SK-N-SH treated with all-trans-retinoic acid at 6 μM for 48 hours (cell line): ENCODE measurements at regions not wholly inside any gene's neighbourhood (a gene's known extent, or its start where the extent isn't known, plus 50 kb on each side); places are given as distances from the start of the nearest gene placed in this dataset.

Source experiments
- ATAC-seq: fragments of 200-7000 bp; cut with Tn5 transposase; 3 replicates; pipeline ENCODE4 v1.9.1; 2020; ENCODE audit warnings: mild to moderate bottlenecking, moderate library complexity
- BACH2 ChIP-seq: fragments of 250-450 bp; sonication (Bioruptor Pico); IDR thresholded peaks from 2 replicates; pipeline ENCODE4 v1.9.0; 2021; ENCODE audit warnings: mild to moderate bottlenecking, borderline replicate concordance
- CSDC2 ChIP-seq: fragments of 250-450 bp; sonication (Bioruptor Pico); IDR thresholded peaks from 2 replicates; pipeline ENCODE4 v1.5.0; 2020; ENCODE audit warnings: mild to moderate bottlenecking, moderate library complexity
- ESRRG ChIP-seq: fragments of 250-450 bp; sonication (Bioruptor Pico); IDR thresholded peaks from 2 replicates; pipeline ENCODE4 v1.6.1; 2021; ENCODE audit warnings: mild to moderate bottlenecking
- ISL1 ChIP-seq: fragments of 250-450 bp; sonication (Bioruptor Pico); IDR thresholded peaks from 2 replicates; pipeline ENCODE4 v2.1.2; 2022; ENCODE audit warnings: mild to moderate bottlenecking, moderate library complexity
- OSR1 ChIP-seq: fragments of 250-450 bp; sonication (Bioruptor Pico); IDR thresholded peaks from 2 replicates; pipeline ENCODE4 v1.8.0; 2022; ENCODE audit warnings: moderate library complexity, mild to moderate bottlenecking, inconsistent platforms
- PPARA ChIP-seq: fragments of 250-450 bp; sonication (Bioruptor Pico); IDR thresholded peaks from 2 replicates; pipeline ENCODE4 v1.5.0; 2020; ENCODE audit warnings: mild to moderate bottlenecking, borderline replicate concordance
- RARB ChIP-seq: fragments of 250-450 bp; sonication (Bioruptor Pico); IDR thresholded peaks from 2 replicates; pipeline ENCODE4 v1.8.0; 2021; ENCODE audit warnings: mild to moderate bottlenecking, moderate library complexity
- TCF4 ChIP-seq: fragments of 250-450 bp; sonication (Bioruptor Pico); IDR thresholded peaks from 2 replicates; pipeline ENCODE4 v1.8.0; 2021; ENCODE audit warnings: mild to moderate bottlenecking, moderate library complexity, borderline replicate concordance
- ZC3H10 ChIP-seq: fragments of 250-450 bp; sonication (Bioruptor Pico); IDR thresholded peaks from 2 replicates; pipeline ENCODE4 v1.5.1; 2021; ENCODE audit warnings: mild to moderate bottlenecking, moderate library complexity
- ZFP3 ChIP-seq: fragments of 250-450 bp; sonication (Bioruptor Pico); IDR thresholded peaks from 2 replicates; pipeline ENCODE4 v1.5.0; 2020; ENCODE audit warnings: mild to moderate bottlenecking, moderate library complexity
- ZFP30 ChIP-seq: fragments of 450-650 bp; formaldehyde crosslinking; IDR thresholded peaks from 2 replicates; pipeline ENCODE4 v1.5.0; 2022; ENCODE audit warnings: mild to moderate bottlenecking, moderate library complexity
- ZNF70 ChIP-seq: fragments of 450-650 bp; formaldehyde crosslinking; IDR thresholded peaks from 2 replicates; pipeline ENCODE4 v1.5.0; 2020; ENCODE audit warnings: mild to moderate bottlenecking, moderate library complexity
- TF ChIP-seq, protein P1 (sequence below): fragments of 250-450 bp; sonication (Bioruptor Pico); IDR thresholded peaks from 2 replicates; pipeline ENCODE4 v1.5.1; 2021; ENCODE audit warnings: mild to moderate bottlenecking, moderate library complexity
- TF ChIP-seq, protein P2 (sequence below): fragments of 250-450 bp; sonication (Bioruptor Pico); IDR thresholded peaks from 2 replicates; pipeline ENCODE4 v1.8.0; 2020; ENCODE audit warnings: mild to moderate bottlenecking, moderate library complexity, borderline replicate concordance
- TF ChIP-seq, protein P3 (sequence below): fragments of 250-450 bp; sonication (Bioruptor Pico); IDR thresholded peaks from 2 replicates; pipeline ENCODE4 v1.5.1; 2020; ENCODE audit warnings: low read depth, mild to moderate bottlenecking, moderate library complexity
- TF ChIP-seq, protein P4 (sequence below): fragments of 250-450 bp; sonication (Bioruptor Pico); IDR thresholded peaks from 2 replicates; pipeline ENCODE4 v1.8.0; 2021; ENCODE audit warnings: low read depth, mild to moderate bottlenecking, moderate library complexity, borderline replicate concordance

DNA sequence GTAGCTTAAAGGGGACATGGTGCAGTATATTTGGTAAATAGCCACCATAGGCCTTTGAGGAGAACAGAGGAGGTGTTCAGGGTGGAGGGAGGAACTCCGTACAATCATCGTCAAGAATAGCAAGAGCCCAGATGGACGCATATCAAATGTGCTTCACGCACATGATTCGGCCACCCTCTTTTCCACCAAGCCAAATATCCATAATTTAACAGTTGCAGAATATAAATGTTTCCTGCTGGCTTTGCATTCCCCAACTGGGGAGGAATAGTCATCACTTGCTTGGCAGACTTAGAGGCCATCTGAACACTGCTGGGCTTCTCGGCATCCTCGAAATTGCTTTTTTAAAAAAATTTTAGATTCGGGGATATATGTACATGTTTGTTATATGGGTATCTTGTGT, 111.9 kb upstream of the ERCC4 start:
- ATAC-seq = no peak
- no peak for TF ChIP-seq ZFP30 (CRISPR knock-in tag)
- TF ChIP-seq, protein P1, sequence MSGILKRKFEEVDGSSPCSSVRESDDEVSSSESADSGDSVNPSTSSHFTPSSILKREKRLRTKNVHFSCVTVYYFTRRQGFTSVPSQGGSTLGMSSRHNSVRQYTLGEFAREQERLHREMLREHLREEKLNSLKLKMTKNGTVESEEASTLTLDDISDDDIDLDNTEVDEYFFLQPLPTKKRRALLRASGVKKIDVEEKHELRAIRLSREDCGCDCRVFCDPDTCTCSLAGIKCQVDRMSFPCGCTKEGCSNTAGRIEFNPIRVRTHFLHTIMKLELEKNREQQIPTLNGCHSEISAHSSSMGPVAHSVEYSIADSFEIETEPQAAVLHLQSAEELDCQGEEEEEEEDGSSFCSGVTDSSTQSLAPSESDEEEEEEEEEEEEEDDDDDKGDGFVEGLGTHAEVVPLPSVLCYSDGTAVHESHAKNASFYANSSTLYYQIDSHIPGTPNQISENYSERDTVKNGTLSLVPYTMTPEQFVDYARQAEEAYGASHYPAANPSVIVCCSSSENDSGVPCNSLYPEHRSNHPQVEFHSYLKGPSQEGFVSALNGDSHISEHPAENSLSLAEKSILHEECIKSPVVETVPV (CRISPR knock-in tag) = no peak
- no peak for TF ChIP-seq BACH2 (CRISPR knock-in tag)

DNA sequence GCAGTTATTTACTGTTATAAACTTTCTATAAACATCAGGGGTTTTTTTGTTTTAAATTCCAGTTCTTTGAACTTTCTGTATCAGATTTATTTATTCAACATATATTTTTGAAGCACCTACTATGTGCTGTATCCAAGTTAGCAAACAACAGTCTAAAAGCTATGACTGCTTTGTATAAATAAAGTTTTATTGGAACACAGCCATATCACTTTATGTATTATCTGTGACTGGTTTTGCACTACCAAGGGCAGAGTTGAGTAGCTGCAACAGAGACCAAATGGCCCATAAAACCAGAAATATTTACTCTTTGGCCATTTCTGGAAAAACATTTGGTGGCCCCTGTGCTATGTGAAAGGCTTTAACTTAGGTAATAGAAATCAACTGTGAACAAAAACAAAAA, 110.2 kb upstream of the ERCC4 start:
- TF ChIP-seq CSDC2 (CRISPR knock-in tag) (no peak), ZNF70 (CRISPR knock-in tag) (no peak), TCF4 (CRISPR knock-in tag) (no peak)
- TF ChIP-seq, protein P2, sequence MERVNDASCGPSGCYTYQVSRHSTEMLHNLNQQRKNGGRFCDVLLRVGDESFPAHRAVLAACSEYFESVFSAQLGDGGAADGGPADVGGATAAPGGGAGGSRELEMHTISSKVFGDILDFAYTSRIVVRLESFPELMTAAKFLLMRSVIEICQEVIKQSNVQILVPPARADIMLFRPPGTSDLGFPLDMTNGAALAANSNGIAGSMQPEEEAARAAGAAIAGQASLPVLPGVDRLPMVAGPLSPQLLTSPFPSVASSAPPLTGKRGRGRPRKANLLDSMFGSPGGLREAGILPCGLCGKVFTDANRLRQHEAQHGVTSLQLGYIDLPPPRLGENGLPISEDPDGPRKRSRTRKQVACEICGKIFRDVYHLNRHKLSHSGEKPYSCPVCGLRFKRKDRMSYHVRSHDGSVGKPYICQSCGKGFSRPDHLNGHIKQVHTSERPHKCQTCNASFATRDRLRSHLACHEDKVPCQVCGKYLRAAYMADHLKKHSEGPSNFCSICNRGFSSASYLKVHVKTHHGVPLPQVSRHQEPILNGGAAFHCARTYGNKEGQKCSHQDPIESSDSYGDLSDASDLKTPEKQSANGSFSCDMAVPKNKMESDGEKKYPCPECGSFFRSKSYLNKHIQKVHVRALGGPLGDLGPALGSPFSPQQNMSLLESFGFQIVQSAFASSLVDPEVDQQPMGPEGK (CRISPR knock-in tag) = no peak
- TF ChIP-seq, protein P3, sequence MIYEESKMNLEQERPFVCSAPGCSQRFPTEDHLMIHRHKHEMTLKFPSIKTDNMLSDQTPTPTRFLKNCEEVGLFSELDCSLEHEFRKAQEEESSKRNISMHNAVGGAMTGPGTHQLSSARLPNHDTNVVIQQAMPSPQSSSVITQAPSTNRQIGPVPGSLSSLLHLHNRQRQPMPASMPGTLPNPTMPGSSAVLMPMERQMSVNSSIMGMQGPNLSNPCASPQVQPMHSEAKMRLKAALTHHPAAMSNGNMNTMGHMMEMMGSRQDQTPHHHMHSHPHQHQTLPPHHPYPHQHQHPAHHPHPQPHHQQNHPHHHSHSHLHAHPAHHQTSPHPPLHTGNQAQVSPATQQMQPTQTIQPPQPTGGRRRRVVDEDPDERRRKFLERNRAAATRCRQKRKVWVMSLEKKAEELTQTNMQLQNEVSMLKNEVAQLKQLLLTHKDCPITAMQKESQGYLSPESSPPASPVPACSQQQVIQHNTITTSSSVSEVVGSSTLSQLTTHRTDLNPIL = no peak
- TF ChIP-seq, protein P4, sequence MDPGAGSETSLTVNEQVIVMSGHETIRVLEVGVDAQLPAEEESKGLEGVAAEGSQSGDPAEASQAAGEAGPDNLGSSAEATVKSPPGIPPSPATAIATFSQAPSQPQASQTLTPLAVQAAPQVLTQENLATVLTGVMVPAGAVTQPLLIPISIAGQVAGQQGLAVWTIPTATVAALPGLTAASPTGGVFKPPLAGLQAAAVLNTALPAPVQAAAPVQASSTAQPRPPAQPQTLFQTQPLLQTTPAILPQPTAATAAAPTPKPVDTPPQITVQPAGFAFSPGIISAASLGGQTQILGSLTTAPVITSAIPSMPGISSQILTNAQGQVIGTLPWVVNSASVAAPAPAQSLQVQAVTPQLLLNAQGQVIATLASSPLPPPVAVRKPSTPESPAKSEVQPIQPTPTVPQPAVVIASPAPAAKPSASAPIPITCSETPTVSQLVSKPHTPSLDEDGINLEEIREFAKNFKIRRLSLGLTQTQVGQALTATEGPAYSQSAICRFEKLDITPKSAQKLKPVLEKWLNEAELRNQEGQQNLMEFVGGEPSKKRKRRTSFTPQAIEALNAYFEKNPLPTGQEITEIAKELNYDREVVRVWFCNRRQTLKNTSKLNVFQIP (CRISPR knock-in tag) = no peak
- ATAC-seq = no peak

DNA sequence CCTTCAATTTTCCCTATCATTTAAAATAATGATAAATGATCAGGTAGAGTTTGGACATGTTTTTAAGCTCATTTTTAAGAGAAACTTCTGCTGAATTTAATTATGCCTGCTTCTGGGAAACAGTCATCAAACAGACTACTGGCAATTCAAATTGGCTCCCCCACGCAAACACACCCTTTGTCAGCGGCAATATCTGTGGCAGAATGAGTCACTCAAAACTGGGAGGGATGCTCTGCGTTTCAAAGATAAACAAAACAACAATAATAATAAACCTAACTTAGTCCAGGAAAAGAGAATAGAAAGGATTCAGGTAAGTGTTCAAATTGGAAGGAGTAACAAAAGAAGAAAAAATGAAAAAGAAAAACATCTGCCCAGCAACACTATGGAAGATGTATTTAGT, 108.1 kb upstream of the ERCC4 start:
- no peak for TF ChIP-seq RARB (CRISPR knock-in tag)
- TF ChIP-seq ZNF70 (CRISPR knock-in tag) = no peak
- no peak for TF ChIP-seq CSDC2 (CRISPR knock-in tag)
- no peak for TF ChIP-seq ESRRG
- no peak for TF ChIP-seq ZC3H10 (CRISPR knock-in tag)
- no peak for TF ChIP-seq TCF4 (CRISPR knock-in tag)
- TF ChIP-seq, protein P4 (CRISPR knock-in tag) = no peak
- no peak for TF ChIP-seq PPARA (CRISPR knock-in tag)
- no peak for TF ChIP-seq OSR1 (CRISPR knock-in tag)
- no peak for ATAC-seq

DNA sequence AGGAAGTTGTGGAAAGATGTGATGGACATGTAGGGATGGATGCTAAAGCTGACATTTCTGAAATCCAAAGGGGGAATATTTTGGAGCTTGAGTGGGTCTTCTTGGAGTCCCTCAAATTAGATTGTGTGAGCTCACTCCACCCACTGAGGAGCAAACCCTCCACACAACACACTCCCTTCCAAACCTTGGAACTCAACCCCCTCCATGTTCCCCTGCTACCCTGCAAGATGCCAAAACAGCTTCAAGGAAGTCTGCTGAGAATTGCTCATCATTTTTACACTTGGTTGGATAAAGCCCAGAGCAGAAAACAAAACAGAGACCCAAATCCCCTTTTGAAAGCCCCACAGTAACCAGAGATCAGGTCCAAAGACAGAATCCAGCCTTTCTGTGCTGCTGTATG, 103.3 kb upstream of the ERCC4 start:
- TF ChIP-seq, protein P1 (CRISPR knock-in tag) = no peak
- TF ChIP-seq, protein P2 (CRISPR knock-in tag) = no peak
- TF ChIP-seq ISL1 (CRISPR knock-in tag) (no peak), ZFP3 (no peak)
- no peak for ATAC-seq
